ENCODE measurements at regions not wholly inside any gene's neighbourhood (a gene's known extent, or its start where the extent isn't known, plus 50 kb on each side); places are given as distances from the start of the nearest gene placed in this dataset.

DNA sequence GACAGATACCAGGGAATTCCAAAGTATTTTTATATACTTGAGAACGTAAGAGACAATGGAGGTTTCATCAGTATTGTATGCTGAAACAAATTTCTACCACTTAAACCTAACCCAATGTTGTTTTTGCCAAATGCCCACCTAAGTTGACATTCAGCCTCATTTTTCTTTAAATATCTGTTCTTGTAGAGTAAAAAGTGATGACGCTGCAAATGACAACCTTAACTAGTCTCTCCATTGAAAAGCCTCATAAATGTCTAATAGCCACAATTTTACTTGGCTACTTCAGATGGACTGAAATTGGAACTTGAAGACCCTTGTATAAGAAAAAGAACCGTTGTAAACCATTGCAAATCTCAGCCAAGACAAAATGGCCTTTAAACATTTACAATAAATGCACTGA, 176.9 kb downstream of the CRPPA start:
- H3K4me3 ChIP-seq (ENCODE audit: low read depth, low read length): no peak overlapping the region
- TF ChIP-seq MAX (IDR thresholded peaks at IDR 0.05; ENCODE audit: low read depth, low read length): no peak
- TF ChIP-seq POLR2A (IDR thresholded peaks at IDR 0.05; ENCODE audit: extremely low read depth, insufficient read length): no peak
- no peak for TF ChIP-seq MYC (IDR thresholded peaks at IDR 0.05; ENCODE audit: low read depth, low read length)
- TF ChIP-seq, protein P1, sequence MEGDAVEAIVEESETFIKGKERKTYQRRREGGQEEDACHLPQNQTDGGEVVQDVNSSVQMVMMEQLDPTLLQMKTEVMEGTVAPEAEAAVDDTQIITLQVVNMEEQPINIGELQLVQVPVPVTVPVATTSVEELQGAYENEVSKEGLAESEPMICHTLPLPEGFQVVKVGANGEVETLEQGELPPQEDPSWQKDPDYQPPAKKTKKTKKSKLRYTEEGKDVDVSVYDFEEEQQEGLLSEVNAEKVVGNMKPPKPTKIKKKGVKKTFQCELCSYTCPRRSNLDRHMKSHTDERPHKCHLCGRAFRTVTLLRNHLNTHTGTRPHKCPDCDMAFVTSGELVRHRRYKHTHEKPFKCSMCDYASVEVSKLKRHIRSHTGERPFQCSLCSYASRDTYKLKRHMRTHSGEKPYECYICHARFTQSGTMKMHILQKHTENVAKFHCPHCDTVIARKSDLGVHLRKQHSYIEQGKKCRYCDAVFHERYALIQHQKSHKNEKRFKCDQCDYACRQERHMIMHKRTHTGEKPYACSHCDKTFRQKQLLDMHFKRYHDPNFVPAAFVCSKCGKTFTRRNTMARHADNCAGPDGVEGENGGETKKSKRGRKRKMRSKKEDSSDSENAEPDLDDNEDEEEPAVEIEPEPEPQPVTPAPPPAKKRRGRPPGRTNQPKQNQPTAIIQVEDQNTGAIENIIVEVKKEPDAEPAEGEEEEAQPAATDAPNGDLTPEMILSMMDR (IDR thresholded peaks at IDR 0.05; ENCODE audit: low read depth, low read length): no peak
- DNase-seq (ENCODE audit: low read depth): no peak

- no peak for DNase-seq (ENCODE audit: low read depth)
- TF ChIP-seq POLR2A (IDR thresholded peaks at IDR 0.05; ENCODE audit: extremely low read depth, insufficient read length) (no peak), MYC (IDR thresholded peaks at IDR 0.05; ENCODE audit: low read depth, low read length) (no peak), MAX (IDR thresholded peaks at IDR 0.05; ENCODE audit: low read depth, low read length) (no peak)
- TF ChIP-seq, protein P1 (IDR thresholded peaks at IDR 0.05; ENCODE audit: low read depth, low read length): no peak
- no peak overlapping the region for H3K4me3 ChIP-seq (ENCODE audit: low read depth, low read length)
These were observed 178.4 kb downstream of the CRPPA start for GRCh38 chr7:16242920-16243319.

DNA sequence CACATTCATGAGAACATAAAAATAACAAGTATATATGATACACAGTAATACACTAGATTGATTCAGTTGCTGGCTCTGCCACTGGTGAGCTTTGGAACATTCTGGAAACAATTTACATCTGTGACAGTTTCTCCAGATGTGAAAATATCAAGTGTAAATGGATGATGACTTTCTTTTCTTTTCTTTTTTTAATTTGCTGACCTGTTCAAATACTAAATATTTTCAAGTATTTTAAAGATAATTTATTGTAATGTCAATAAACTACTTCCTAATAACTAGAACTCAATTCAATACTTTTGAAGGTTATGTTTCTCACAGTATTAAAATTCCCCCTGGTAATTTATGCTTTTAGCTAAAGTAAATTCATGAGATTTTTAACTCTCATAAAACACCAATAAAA, 180.3 kb downstream of the CRPPA start:
- TF ChIP-seq POLR2A (IDR thresholded peaks at IDR 0.05; ENCODE audit: extremely low read depth, insufficient read length): no peak
- no peak for TF ChIP-seq MAX (IDR thresholded peaks at IDR 0.05; ENCODE audit: low read depth, low read length)
- TF ChIP-seq, protein P1 (IDR thresholded peaks at IDR 0.05; ENCODE audit: low read depth, low read length): no peak
- TF ChIP-seq MYC (IDR thresholded peaks at IDR 0.05; ENCODE audit: low read depth, low read length): no peak
- DNase-seq (ENCODE audit: low read depth): no peak
- H3K4me3 ChIP-seq (ENCODE audit: low read depth, low read length): no peak overlapping the region

GRCh38 chr7:16236381-16236780, 185.0 kb downstream of the CRPPA start:
- no peak for DNase-seq (ENCODE audit: low read depth)
- TF ChIP-seq MAX (IDR thresholded peaks at IDR 0.05; ENCODE audit: low read depth, low read length) (no peak), POLR2A (IDR thresholded peaks at IDR 0.05; ENCODE audit: extremely low read depth, insufficient read length) (no peak), MYC (IDR thresholded peaks at IDR 0.05; ENCODE audit: low read depth, low read length) (no peak)
- TF ChIP-seq, protein P1 (IDR thresholded peaks at IDR 0.05; ENCODE audit: low read depth, low read length): no peak
- no peak overlapping the region for H3K4me3 ChIP-seq (ENCODE audit: low read depth, low read length)

GRCh38 chr7:16235147-16236114, 185.9 kb downstream of the CRPPA start:
- TF ChIP-seq MYC (IDR thresholded peaks at IDR 0.05; ENCODE audit: low read depth, low read length) (no peak), POLR2A (IDR thresholded peaks at IDR 0.05; ENCODE audit: extremely low read depth, insufficient read length) (no peak), MAX (IDR thresholded peaks at IDR 0.05; ENCODE audit: low read depth, low read length) (no peak)
- TF ChIP-seq, protein P1 (IDR thresholded peaks at IDR 0.05; ENCODE audit: low read depth, low read length): no peak
- no peak overlapping the region for H3K4me3 ChIP-seq (ENCODE audit: low read depth, low read length)
- DNase-seq (ENCODE audit: low read depth): no peak

Data from NB4 (cell line).